Fibroblast of lung (primary cell): ENCODE measurements at regions not wholly inside any gene's neighbourhood (a gene's known extent, or its start where the extent isn't known, plus 50 kb on each side); places are given as distances from the start of the nearest gene placed in this dataset.

Source experiments
- CTCF ChIP-seq, 2 donors: IDR thresholded peaks in 1 of 2; conservative IDR thresholded peaks in 1 of 2; 1 replicate in 1 of 2; 2 replicates in 1 of 2; pipeline ENCODE4 v1.5.1; 2011 to 2012; ENCODE audit warnings: low read length in 2 of 2, control low read depth in 1 of 2, inconsistent platforms in 1 of 2, low read depth in 1 of 2, mild to moderate bottlenecking in 1 of 2
- EZH2 ChIP-seq: IDR thresholded peaks from 2 replicates; pipeline ENCODE4 v1.5.1; 2012; ENCODE audit warnings: low read length, control low read depth, mild to moderate bottlenecking; ENCODE audit errors: missing control alignments

GRCh38 chr1:213417225-213417820, 366.3 kb downstream of the RPS6KC1 start:
- no peak for TF ChIP-seq EZH2
- no peak for TF ChIP-seq CTCF (conservative IDR thresholded peaks at IDR 0.05 in 1 of 2, IDR thresholded peaks at IDR 0.05 in 1 of 2; ENCODE audit: low read depth in 1 of 2, low read length in 2 of 2)
